ENCODE measurements at regions not wholly inside any gene's neighbourhood (a gene's known extent, or its start where the extent isn't known, plus 50 kb on each side); places are given as distances from the start of the nearest gene placed in this dataset.
"Not testable (repeated sequence)": the region's sequence is repeated elsewhere in the genome, so short reads cannot be mapped to it uniquely, and the experiment has no call there.

GRCh38 chr1:67908250-67908936 is 75.1 kb upstream of the GNG12 start:
- intact Hi-C loops (cut with DNase I) = no loop called here
- DNase-seq = no peak

GRCh38 chr1:67907467-67907866 is 74.2 kb upstream of the GNG12 start:
- DNase-seq; intact Hi-C loops (cut with DNase I): not testable (repeated sequence)

GRCh38 chr1:67906015-67906414 is 72.7 kb upstream of the GNG12 start:
- intact Hi-C loops (cut with DNase I); DNase-seq: not testable (repeated sequence)

DNA sequence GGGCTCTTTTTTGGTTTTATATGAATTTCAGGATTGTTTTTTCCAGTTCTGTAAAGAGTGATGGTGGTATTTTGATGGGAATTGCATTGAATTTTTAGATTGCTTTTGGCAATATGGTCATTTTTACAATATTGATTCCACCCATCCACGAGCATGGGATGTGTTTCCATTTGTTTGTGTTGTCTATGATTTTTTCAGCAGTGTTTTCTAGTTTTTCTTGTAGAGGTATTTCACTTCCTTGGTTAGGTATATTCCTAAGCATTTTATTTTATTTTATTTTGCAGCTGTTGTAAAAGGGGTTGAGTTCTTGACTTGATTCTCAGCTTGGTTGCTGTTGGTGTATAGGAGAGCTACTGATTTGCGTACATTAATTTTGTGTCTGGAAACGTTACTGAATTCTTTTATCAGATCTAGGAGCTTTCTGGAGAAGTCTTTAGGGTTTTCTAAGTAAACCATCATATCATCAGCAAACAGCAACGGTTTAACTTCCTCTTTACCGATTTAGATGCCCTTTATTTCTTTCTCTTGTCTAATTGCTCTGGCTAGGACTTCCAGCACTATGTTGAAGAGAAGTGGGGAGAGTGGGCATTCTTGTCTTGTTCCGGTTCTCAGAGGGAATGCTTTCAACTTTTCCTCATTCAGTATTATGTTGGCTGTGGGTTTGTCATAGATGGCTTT is 69.4 kb upstream of the GNG12 start:
- intact Hi-C loops (cut with DNase I); DNase-seq: not testable (repeated sequence)

DNA sequence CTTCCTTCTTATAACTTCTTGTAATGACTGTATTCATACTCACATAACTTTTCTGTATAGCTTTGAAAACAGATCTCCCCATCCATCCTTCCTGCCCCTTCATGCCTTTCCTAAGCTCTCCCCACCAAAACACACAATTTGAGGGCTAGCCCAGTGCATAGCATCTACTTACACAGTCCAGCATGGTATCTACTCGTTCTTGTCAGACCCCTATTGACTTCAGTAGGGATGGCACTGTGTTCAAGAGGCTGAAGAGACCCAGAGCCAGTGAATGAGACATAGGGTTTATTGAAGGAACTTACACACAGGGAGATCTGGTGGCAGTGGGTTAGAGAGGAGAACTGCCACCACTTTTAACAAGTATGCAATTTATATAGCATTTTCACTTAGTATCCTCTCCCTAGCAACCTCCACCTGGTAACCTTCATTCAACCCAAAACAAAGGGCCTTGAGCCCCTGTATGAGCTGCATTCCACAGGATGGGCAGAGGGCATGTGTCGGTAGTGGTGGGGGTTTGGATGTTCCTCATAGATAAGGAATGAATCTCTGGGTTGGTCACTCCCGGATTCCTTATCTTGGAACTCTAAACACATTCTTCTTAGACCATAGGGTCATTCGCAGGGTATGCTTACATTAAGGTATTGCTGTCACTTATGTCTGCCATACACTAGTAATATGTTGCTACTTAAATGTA is 64.9 kb upstream of the GNG12 start:
- intact Hi-C loops (cut with DNase I) = no loop called here

DNA sequence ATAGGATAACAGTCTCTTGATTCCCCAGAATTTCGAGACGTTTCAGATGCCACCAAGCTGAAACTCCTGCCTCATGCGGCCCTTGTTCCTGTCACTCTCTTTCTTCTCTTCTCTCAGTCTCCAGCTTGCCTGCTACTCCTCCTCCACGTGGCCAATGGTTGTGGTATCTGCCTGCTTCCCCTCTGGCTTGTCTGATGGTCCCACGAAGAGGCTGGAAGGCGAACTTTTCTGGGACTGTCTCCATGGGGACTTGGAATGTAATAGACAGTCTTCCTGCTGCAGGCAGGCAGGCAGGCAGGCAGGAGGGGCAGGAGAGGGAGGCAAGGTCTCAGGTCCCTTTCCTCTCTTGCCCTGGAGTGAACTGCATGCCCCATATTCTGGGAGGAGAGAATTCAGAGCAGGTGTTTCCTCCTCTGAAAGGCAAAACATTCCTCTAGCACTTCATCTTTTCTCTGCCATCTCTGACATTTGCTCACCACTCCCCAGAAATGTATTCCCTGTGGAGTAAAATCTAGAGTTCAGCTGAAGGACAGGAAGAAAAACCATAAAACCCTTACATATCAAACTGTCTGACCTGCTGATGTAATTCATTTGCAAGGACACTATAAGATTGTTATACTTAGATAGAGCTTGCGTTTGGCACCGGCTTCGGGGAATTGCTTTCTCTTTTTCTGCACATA is 64.1 kb upstream of the GNG12 start:
- intact Hi-C loops (cut with DNase I) = no loop called here
- DNase-seq = no peak

More for the DNA sequence above, 64.9 kb upstream of the GNG12 start:
- no peak for DNase-seq

GRCh38 chr1:67896826-67897225 is 63.6 kb upstream of the GNG12 start:
- intact Hi-C loops (cut with DNase I) = no loop called here
- no peak for DNase-seq

DNA sequence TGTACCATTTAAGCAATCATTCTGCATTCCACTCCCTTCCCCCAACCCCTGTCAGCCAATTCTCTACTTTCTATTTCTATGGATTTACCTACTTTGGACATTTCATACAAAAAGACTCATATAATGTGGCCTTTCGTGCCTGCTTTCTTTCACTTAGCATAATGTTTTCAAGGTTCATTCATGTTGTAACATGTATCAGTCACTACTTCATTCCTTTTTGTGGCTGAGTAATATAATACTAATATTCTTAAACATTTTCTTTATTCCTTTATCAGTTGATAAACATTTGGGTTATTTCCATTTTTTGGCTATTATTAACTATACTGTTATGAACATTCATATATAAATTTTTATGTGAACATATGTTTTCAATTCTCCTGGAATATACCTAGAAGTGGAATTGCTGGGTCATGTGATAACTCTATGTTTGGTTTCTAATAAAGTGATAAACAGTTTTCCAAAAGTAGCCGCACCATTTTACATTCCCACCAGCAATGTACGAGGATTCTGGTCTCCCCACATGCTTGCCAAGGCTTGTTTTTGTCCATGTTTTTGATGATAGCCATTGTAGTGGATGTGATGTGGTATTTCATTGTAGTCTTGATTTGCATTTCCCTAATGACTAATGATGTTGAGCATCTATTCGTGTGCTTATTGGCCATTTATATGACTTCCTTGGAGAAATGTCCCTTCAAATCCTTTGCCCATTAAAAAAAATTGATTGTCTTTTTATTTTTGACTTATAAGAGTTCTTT is 61.9 kb upstream of the GNG12 start:
- DNase-seq = no peak
- intact Hi-C loops (cut with DNase I) = no loop called here

- intact Hi-C loops (cut with DNase I) = no loop called here
- DNase-seq = no peak
Observed at GRCh38 chr1:67893126-67893495, 59.8 kb upstream of the GNG12 start.

DNA sequence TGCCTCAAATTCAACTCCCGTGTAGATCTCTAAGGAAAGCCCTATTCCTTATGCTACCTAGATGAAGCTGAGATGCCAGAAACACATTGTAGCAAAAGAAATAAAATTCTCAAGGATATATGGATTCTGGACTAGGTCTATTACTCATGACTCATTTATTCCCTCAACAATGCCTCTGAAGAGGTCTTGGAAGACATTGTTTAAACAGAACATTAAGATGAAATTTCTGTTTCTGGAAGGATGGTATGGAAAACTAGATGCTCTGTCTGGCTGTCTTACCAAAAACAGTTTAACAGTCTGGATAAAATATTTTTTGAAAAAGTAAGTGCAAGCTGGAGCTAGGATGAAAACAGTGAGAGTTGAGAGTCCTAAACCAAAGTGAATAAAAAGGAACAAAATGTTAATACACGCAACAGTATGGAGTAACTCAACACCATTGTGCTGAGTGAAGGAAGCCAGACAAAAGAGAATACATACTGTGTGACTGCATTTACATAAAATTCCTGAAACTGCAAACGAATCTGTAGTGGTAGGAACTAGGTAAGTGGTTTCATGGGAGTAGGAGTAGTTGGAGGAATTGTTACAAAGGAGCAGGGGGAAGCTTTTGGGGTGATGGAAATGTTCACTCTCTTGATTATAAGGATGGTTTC is 59.3 kb upstream of the GNG12 start:
- no peak for DNase-seq
- intact Hi-C loops (cut with DNase I) = no loop called here

GRCh38 chr1:67890857-67891256 is 57.6 kb upstream of the GNG12 start:
- DNase-seq = no peak
- intact Hi-C loops (cut with DNase I) = no loop called here

GRCh38 chr1:67889953-67890567 is 56.8 kb upstream of the GNG12 start:
- no peak for DNase-seq
- intact Hi-C loops (cut with DNase I) = no loop called here

GRCh38 chr1:67889466-67889865 is 56.2 kb upstream of the GNG12 start:
- intact Hi-C loops (cut with DNase I) = no loop called here

GRCh38 chr1:67888216-67889106 is 55.2 kb upstream of the GNG12 start:
- intact Hi-C loops (cut with DNase I) = no loop called here
- DNase-seq = no peak

More at GRCh38 chr1:67889466-67889865, 56.2 kb upstream of the GNG12 start:
- DNase-seq = no peak

DNA sequence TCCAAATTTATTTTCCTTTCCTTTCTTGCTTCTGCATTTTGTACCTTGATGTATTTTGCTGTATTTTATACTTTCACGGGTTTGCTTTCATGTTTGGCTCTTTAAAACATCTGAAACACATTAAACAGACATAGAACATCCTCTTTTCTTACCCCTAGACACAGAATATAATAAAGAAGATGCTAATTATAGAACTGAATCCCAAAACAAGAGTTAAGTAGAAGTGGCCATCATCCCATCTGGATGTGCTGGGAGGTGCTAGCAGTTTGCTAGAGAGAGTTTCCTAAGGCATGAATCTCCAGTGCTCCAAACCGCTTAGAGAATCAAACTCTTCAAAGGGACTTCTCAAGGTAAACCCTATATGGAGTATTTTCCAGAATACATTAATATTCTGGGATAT is 53.9 kb upstream of the GNG12 start:
- no peak for DNase-seq
- intact Hi-C loops (cut with DNase I) = no loop called here

GRCh38 chr1:67886076-67886475 is 52.8 kb upstream of the GNG12 start:
- intact Hi-C loops (cut with DNase I) = no loop called here
- no peak for DNase-seq

DNA sequence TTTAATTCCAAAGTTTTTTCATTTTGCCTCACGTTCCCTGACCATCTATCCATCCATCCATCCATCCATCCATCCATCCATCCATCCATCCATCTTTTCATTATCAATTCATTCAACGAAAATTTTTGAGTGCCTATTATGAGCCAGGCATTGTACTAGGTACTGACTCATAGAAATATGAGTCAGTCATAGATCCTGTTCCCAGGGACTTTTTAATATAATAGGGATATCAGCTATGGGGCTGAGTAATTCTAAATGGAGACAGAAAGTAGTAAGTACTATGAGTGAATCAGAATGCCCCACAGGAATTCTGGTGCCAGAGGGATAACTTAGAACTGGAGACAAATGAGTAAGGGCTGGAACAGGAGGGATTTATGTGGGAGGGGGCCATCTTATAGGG is 49.8 kb upstream of the GNG12 start:
- intact Hi-C loops (cut with DNase I) = no loop called here
- no peak for DNase-seq

All from posterior cingulate gyrus (tissue), 11 donors.